GM10266 (cell line): ENCODE measurements at regions not wholly inside any gene's neighbourhood (a gene's known extent, or its start where the extent isn't known, plus 50 kb on each side); places are given as distances from the start of the nearest gene placed in this dataset.

Experiments
- DNase-seq: peaks from one replicate; pipeline ENCODE4 v3.0.0; 2012; ENCODE audit errors: extremely low spot score
- CTCF ChIP-seq: IDR thresholded peaks from 2 replicates; pipeline ENCODE4 v1.5.1; 2012; ENCODE audit warnings: mild to moderate bottlenecking, low read depth; ENCODE audit not compliant: control insufficient read depth, insufficient read depth; ENCODE audit errors: missing control alignments

DNA sequence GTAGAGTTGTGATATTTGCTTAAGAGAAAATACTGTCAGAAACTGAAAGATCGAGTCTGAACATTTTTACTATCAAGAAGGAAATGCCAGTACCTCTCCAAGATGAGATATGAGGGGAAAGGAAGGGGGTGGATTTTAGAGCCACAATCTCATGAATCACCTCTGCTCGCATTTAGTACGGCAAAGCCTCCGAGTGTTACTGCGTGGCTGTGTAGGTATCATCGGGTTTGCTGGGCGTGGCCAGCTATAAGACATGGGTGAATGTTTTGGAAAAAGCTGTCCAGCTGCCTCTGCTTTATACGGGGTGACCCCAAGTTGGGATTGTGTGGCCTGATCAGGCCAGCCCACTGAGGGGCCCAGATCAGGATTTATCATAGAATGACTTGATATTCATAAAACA, 826.4 kb downstream of the SOCS6 start:
- DNase-seq, result no peak
- TF ChIP-seq CTCF, result no peak

DNA sequence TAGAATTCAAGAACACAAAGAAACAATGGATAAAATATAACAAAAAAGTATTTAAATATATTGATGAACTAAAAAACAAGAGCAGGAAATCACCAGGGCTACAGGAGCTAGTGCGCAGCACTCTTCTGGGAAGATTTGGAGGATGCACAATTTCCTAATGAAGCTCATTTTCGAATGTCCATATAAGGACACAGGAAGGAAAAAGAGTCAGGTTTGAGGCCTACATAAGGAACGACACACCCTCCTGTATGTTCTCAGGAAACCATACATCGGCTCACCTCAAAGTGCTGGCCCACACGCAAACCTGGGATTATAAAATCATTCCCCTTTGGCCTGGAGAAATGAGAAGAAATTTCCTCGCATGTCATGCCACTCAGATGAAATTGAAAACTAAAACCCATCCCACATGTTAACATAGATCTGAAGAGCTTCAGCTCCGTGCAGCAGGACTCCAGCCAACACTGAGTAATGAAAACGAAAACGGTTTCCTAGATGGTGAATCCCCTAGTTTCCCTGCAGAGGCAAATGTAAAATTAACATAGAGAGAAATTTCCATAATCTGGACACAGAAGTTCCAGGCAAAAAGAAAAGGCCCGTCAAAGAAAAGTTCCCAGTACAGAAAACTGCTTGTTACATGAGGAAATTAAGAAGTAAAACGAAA, 825.8 kb downstream of the SOCS6 start:
- TF ChIP-seq CTCF, result no peak
- no peak for DNase-seq

DNA sequence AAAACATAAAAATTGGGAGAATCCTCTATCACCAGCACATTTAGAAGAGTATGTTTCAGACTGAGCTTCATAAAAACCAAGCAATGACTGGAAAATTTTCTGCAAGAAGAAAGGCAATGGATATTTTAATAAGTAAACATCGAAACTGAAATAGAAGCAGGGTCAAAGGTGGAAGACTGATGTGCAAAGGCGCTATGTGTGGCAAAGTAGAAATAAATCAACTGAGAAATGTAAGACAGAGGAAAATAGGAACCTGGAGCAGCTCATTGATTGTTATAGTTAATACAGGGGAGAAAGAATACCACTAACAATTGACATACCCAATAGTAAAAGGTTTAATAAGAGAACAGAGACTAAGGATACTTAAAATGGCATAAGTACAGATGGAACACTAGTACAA, 818.4 kb downstream of the SOCS6 start:
- TF ChIP-seq CTCF, result no peak
- no peak for DNase-seq

- TF ChIP-seq CTCF, result no peak
- no peak for DNase-seq
Observed at GRCh38 chr18:71106701-71107100, 817.9 kb downstream of the SOCS6 start.

- no peak for DNase-seq
- no peak for TF ChIP-seq CTCF
Observed at GRCh38 chr18:71105994-71106546, 817.2 kb downstream of the SOCS6 start.

DNA sequence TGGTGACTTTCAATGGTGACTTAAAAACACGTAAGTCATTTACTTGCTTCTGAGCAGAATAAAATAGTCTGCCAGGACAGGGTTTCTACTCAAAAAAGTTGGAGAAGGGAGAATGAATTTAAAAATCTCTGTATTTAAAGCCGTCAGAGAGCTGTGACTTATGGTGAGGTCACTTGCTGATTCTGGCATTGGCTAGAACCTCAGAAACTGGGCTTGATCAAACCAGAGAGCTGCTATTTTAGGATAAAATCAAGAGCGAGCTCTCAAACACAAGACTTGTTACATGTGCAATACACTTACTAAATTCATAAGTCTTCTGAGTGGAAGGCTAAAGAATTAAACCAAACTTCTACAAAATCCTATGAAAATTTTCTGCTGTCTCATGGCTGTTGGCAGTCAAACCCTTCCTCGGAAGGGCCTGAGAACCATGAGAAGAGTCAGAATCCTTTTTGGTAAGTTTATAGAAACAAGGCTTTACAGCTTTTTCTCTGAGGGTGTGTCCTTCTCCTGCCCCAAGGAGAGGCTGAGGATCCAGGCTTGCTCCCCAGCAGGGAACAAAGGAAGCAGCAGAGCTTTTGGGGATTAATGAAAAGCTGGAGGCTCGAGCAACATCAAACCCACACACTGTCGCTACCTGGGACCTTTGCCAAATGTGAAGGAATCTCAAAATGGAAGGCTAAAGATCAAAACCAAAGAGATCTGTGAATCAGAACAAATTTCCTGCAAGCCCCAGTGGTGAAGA, 816.4 kb downstream of the SOCS6 start:
- DNase-seq, result no peak
- no peak for TF ChIP-seq CTCF

- TF ChIP-seq CTCF, result no peak
- DNase-seq, result no peak
Observed at GRCh38 chr18:71079606-71080005, 790.8 kb downstream of the SOCS6 start.
